Stimulated activated CD4-positive, alpha-beta T cell treated with anti-CD3 and anti-CD28 coated beads, Interleukin-4, amount 100 ng/mL, for 1 hour (primary cell): ENCODE measurements at regions not wholly inside any gene's neighbourhood (a gene's known extent, or its start where the extent isn't known, plus 50 kb on each side); places are given as distances from the start of the nearest gene placed in this dataset.

Experiments used
- DNase-seq: peaks from one replicate; pipeline ENCODE4 v3.0.0-alpha.2; 2020

- DNase-seq = no peak
These were observed 52.9 kb upstream of the PIK3CG start for GRCh38 chr7:106812027-106812643.

GRCh38 chr7:106813705-106814305 lies 51.3 kb upstream of the PIK3CG start:
- DNase-seq = no peak

DNA sequence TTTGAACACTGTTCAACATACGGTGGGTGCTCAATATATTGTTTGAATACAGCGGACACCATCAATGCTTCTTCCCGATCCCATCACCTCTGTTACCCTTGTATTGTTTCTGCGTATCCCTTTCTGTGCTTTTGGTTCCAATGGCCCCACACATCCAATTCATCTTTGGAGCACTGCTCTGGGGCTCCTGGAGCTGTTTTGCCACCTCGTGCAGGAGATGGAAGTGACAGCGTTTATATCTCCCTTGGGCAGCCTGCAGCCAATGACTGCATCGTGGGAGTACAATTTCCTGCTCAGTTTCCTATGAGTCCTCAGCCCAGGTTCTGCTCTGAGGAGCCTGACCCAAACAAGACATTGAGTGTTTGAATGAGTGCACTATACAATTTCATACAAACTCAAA lies 50.2 kb upstream of the PIK3CG start:
- DNase-seq = no peak
